ENCODE measurements at regions not wholly inside any gene's neighbourhood (a gene's known extent, or its start where the extent isn't known, plus 50 kb on each side); places are given as distances from the start of the nearest gene placed in this dataset.
"Not testable (repeated sequence)": the region's sequence is repeated elsewhere in the genome, so short reads cannot be mapped to it uniquely, and the experiment has no call there.

DNA sequence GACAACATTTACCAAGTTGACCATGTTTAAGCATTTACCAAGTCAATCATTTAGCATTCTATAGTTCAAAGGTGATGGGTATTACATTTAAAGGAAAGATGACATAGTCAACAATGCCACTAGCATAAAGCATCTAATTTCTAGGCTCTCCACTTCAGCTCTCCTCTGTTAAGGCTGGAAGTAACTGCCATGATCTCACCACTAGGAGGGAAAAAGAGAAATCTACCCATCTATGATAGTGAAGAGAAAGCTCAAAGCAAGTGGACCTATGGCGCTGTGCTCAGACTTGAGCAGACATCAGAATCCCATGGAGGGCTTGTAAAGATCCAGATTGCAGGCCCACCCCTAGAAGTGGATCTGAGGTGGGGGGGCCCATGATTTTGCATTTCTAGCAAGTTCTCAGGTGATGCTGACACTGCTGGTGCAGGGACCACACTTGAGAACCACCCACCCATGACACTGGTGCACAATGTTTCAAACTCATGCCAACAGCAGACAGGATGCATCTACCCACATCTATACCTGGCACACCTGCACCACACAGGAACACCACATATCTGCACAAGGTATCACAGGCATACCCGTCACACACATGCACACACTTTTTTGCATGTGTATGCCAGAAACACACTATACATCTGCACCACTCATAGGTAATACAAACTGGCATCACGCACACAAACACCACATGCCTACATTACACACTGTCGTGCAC, 392.9 kb upstream of the RUNX1 start:
- no peaks in the 10 kb centered on the region for H3K9me3 Mint-ChIP-seq (ENCODE audit: unreplicated experiment)
- no TSS peak for BruUV-seq (replicated peaks)
- DNase-seq (ENCODE audit: unreplicated experiment), result no peak
- ChIA-PET POLR2A (no interaction called here), CTCF (no interaction called here)
- no peaks in the 10 kb centered on the region for H3K4me1 Mint-ChIP-seq (ENCODE audit: insufficient read depth, unreplicated experiment)
- TF ChIP-seq, protein P1, sequence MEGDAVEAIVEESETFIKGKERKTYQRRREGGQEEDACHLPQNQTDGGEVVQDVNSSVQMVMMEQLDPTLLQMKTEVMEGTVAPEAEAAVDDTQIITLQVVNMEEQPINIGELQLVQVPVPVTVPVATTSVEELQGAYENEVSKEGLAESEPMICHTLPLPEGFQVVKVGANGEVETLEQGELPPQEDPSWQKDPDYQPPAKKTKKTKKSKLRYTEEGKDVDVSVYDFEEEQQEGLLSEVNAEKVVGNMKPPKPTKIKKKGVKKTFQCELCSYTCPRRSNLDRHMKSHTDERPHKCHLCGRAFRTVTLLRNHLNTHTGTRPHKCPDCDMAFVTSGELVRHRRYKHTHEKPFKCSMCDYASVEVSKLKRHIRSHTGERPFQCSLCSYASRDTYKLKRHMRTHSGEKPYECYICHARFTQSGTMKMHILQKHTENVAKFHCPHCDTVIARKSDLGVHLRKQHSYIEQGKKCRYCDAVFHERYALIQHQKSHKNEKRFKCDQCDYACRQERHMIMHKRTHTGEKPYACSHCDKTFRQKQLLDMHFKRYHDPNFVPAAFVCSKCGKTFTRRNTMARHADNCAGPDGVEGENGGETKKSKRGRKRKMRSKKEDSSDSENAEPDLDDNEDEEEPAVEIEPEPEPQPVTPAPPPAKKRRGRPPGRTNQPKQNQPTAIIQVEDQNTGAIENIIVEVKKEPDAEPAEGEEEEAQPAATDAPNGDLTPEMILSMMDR (IDR thresholded peaks at IDR 0.05; ENCODE audit: unreplicated experiment), result no peak
- no peak overlapping the region for H3K27ac Mint-ChIP-seq (ENCODE audit: low read depth, unreplicated experiment)
- no peak overlapping the region for H3K4me3 Mint-ChIP-seq (ENCODE audit: unreplicated experiment)
- peaks cover 58% of the 10 kb centered on the region for H3K27me3 Mint-ChIP-seq (ENCODE audit: insufficient read depth, unreplicated experiment)
- no peaks in the 10 kb centered on the region for H3K36me3 Mint-ChIP-seq (ENCODE audit: insufficient read depth, unreplicated experiment)
- intact Hi-C loops (cut with micrococcal nuclease), result no loop called here

DNA sequence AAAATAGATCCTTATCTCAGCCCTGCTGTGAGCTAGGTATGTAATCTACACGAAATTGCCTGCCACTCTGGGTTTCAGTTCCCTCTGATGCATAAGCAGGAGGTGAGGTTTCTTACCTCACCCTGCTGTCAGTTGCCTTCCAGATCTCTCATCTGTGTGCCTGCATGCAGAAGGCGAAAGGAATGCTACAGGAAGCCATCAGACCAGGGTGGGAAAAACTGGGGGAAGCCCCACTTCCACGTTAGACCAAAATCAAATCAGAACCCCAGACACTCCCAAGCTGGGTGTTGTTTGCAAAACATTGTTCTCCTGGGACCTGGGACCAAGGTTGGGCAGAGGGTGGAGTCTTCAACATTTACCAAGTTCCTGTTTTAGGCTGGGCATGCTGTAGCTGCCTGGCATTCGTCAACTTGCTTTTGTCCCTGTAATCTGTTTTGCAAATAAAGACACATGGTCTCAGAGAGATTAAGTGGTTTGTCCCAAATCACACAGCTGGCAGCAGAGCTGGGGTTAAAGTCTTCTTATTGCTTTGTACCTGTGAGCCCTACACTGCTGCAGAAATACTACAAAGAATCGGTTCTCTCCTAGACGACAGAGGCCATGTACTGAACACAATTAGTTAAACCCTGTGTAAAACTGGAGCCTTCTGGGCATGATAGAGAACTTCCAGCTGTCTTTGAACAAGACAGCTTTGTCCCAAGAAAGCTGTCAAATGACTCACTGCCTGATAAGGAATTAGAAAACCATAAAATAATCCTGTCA, 389.7 kb upstream of the RUNX1 start:
- no peaks in the 10 kb centered on the region for H3K4me1 Mint-ChIP-seq (ENCODE audit: insufficient read depth, unreplicated experiment)
- H3K27me3 Mint-ChIP-seq (ENCODE audit: insufficient read depth, unreplicated experiment), result peaks cover 77% of the 10 kb centered on the region
- no TSS peak for BruUV-seq (replicated peaks)
- POLR2A ChIA-PET, result interaction anchor here (0.6 to 1.1 kb wide), 3 partner anchors 8 to 1048 kb away, joined by 3 to 4 read pairs (median 4); no protein-coding TSS in a partner anchor
- CTCF ChIA-PET, result no interaction called here
- no peaks in the 10 kb centered on the region for H3K36me3 Mint-ChIP-seq (ENCODE audit: insufficient read depth, unreplicated experiment)
- H3K9me3 Mint-ChIP-seq (ENCODE audit: unreplicated experiment), result no peaks in the 10 kb centered on the region
- no peak for DNase-seq (ENCODE audit: unreplicated experiment)
- TF ChIP-seq, protein P1 (IDR thresholded peaks at IDR 0.05; ENCODE audit: unreplicated experiment), result no peak
- intact Hi-C loops (cut with micrococcal nuclease), result loop anchor here (10.0 kb wide), 1 partner anchor 406 kb away; no protein-coding TSS in a partner anchor
- no peak overlapping the region for H3K27ac Mint-ChIP-seq (ENCODE audit: low read depth, unreplicated experiment)
- no peak overlapping the region for H3K4me3 Mint-ChIP-seq (ENCODE audit: unreplicated experiment)

DNA sequence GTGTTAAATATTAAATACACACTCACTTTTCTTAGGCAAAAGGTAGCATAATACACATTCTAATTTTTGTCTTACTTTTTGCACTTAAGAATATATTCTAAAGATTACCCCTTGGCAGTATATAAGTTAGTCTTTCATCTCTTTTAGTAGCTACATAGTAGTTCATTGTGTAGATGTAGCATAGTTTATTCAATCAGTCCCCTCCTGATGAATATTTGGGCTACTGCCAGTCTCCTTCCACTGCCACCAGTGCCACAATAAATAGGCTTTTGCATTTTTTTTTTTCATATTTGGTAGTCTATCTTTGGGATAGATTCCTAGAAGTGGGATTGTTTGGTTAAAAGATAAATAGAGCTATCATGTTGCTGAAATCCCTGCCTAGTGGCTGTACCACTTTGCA, 388.8 kb upstream of the RUNX1 start:
- H3K36me3 Mint-ChIP-seq (ENCODE audit: insufficient read depth, unreplicated experiment), result no peaks in the 10 kb centered on the region
- no peak overlapping the region for H3K4me3 Mint-ChIP-seq (ENCODE audit: unreplicated experiment)
- CTCF ChIA-PET, result interaction anchor here (1.2 to 1.4 kb wide), 2 partner anchors 13 to 590 kb away, joined by 4 read pairs; no protein-coding TSS in a partner anchor
- no TSS peak for BruUV-seq (replicated peaks)
- TF ChIP-seq, protein P1 (IDR thresholded peaks at IDR 0.05; ENCODE audit: unreplicated experiment), result no peak
- POLR2A ChIA-PET, result interaction anchor here (0.7 kb wide), 1 partner anchor 1049 kb away, joined by 4 read pairs; no protein-coding TSS in a partner anchor
- H3K4me1 Mint-ChIP-seq (ENCODE audit: insufficient read depth, unreplicated experiment), result no peaks in the 10 kb centered on the region
- intact Hi-C loops (cut with micrococcal nuclease), result loop anchor here (10.0 kb wide), 1 partner anchor 407 kb away; no protein-coding TSS in a partner anchor
- H3K9me3 Mint-ChIP-seq (ENCODE audit: unreplicated experiment), result no peaks in the 10 kb centered on the region
- no peak for DNase-seq (ENCODE audit: unreplicated experiment)
- no peak overlapping the region for H3K27ac Mint-ChIP-seq (ENCODE audit: low read depth, unreplicated experiment)
- peaks cover 71% of the 10 kb centered on the region for H3K27me3 Mint-ChIP-seq (ENCODE audit: insufficient read depth, unreplicated experiment)

DNA sequence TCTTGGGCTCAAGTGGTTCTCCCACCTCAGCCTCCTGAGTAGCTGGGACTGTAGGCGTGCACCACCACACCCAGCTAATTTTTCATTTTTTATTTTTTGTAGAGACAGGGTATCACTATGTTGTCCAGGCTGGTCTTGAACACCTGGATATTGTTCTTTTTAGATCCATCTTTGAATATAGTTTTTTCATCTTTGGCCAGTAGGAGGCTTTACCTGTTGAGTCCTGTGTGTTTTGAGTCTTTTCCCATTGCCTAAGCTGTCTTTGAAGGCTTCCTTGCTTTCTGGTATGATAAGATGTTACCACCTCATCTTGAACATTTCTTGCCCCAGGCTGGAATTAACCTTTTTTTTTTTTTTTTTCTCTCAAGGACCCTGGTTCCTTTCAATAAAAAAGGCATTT, 387.8 kb upstream of the RUNX1 start:
- no peaks in the 10 kb centered on the region for H3K36me3 Mint-ChIP-seq (ENCODE audit: insufficient read depth, unreplicated experiment)
- H3K4me3 Mint-ChIP-seq (ENCODE audit: unreplicated experiment), result no peak overlapping the region
- no TSS peak for BruUV-seq (replicated peaks)
- DNase-seq (ENCODE audit: unreplicated experiment), result peak; percentile 23
- ChIA-PET POLR2A (interaction anchor here (1.4 kb wide), 1 partner anchor 10 kb away, joined by 3 read pairs; no protein-coding TSS in a partner anchor), CTCF (interaction anchor here (0.7 to 1.4 kb wide), 3 partner anchors 12 to 591 kb away, joined by 3 to 4 read pairs (median 4); no protein-coding TSS in a partner anchor)
- H3K27me3 Mint-ChIP-seq (ENCODE audit: insufficient read depth, unreplicated experiment), result peaks cover 62% of the 10 kb centered on the region
- no peaks in the 10 kb centered on the region for H3K9me3 Mint-ChIP-seq (ENCODE audit: unreplicated experiment)
- H3K4me1 Mint-ChIP-seq (ENCODE audit: insufficient read depth, unreplicated experiment), result no peaks in the 10 kb centered on the region
- TF ChIP-seq, protein P1 (IDR thresholded peaks at IDR 0.05; ENCODE audit: unreplicated experiment), result peak; percentile 24
- no peak overlapping the region for H3K27ac Mint-ChIP-seq (ENCODE audit: low read depth, unreplicated experiment)
- intact Hi-C loops (cut with micrococcal nuclease), result loop anchor here (10.0 kb wide), 1 partner anchor 408 kb away; no protein-coding TSS in a partner anchor

DNA sequence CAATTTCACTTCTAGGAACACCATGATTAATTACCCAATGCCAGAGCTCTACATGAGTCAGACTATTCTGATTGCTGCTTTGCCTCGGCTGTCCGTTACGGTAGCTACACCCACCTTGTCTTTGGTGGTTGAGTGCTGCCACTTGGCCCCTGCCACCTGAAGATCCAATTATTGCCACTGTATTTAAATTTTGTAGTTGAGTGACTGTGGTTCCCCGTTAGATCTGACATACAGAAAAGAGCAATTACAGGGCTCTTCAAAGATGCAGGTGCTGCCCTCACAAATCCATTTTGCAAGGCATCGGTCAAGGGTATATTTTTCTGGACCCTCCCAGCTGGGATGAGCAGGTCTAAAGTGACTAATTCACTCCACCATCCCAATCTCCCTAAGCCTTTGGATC, 383.5 kb upstream of the RUNX1 start:
- CTCF ChIA-PET; DNase-seq (ENCODE audit: unreplicated experiment); POLR2A ChIA-PET; H3K4me3 Mint-ChIP-seq (ENCODE audit: unreplicated experiment); H3K36me3 Mint-ChIP-seq (ENCODE audit: insufficient read depth, unreplicated experiment); H3K27ac Mint-ChIP-seq (ENCODE audit: low read depth, unreplicated experiment); BruUV-seq (replicated peaks); H3K9me3 Mint-ChIP-seq (ENCODE audit: unreplicated experiment); H3K4me1 Mint-ChIP-seq (ENCODE audit: insufficient read depth, unreplicated experiment): not testable (repeated sequence)
- intact Hi-C loops (cut with micrococcal nuclease), result loop anchor here (10.0 kb wide), 1 partner anchor 412 kb away; no protein-coding TSS in a partner anchor
- H3K27me3 Mint-ChIP-seq (ENCODE audit: insufficient read depth, unreplicated experiment), result peaks cover 70% of the 10 kb centered on the region

Measured in MCF 10A (cell line).